ENCODE measurements at regions not wholly inside any gene's neighbourhood (a gene's known extent, or its start where the extent isn't known, plus 50 kb on each side); places are given as distances from the start of the nearest gene placed in this dataset.

DNA sequence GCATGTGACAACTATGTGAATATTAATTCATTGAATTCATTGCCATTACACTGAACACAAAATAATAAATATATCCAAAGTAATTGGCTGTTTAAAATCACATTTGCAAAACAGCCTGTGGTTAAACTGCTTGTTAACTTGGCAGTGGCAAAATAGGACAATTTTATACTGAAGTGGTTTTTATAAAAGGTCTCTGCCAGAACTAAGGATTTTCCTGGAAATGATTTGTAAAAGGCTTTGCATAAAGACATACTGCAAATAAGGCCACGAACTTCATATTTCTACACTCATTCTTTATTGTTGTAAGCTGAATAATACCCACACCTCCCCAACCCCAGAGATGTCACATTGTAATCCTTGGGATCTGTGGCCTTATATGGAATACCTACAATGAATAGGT is 370.3 kb upstream of the RGMB start:
- Histone ChIP-seq H3K4me3 (replicated peaks; ENCODE audit: insufficient read depth, low read length) (no peak overlapping the region), H3K27me3 (ENCODE audit: insufficient read depth, poor library complexity, severe bottlenecking) (no peaks in the 10 kb centered on the region), H3K27ac (replicated peaks) (no peak overlapping the region)
- no peak for DNase-seq (ENCODE audit: low read depth in 1 of 2, low spot score in 1 of 2)
- no peak for TF ChIP-seq POLR2AphosphoS5 (IDR thresholded peaks at IDR 0.05; ENCODE audit: low read depth)

DNA sequence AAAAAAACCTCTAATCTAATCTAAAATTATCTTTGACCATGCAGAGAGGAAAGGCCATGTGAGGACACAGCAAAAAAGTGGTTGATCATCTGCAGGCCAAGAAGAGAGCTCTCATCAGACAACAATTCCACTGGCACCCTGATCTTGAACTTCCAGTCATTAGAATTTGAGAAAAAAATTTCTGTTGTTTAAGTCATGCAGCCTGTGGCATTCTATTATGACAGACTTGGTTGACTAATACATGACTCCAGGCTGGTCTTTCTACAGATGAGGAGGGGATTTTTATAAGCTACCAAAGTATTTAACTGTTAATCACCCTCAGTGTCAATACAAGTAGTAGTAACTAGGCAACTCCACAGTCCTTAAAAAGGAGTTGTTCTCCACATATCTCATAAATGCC is 358.5 kb upstream of the RGMB start:
- TF ChIP-seq POLR2AphosphoS5 (IDR thresholded peaks at IDR 0.05; ENCODE audit: low read depth): no peak
- TF ChIP-seq GABPA (IDR thresholded peaks at IDR 0.05; ENCODE audit: low read depth): no peak
- TF ChIP-seq, protein P1, sequence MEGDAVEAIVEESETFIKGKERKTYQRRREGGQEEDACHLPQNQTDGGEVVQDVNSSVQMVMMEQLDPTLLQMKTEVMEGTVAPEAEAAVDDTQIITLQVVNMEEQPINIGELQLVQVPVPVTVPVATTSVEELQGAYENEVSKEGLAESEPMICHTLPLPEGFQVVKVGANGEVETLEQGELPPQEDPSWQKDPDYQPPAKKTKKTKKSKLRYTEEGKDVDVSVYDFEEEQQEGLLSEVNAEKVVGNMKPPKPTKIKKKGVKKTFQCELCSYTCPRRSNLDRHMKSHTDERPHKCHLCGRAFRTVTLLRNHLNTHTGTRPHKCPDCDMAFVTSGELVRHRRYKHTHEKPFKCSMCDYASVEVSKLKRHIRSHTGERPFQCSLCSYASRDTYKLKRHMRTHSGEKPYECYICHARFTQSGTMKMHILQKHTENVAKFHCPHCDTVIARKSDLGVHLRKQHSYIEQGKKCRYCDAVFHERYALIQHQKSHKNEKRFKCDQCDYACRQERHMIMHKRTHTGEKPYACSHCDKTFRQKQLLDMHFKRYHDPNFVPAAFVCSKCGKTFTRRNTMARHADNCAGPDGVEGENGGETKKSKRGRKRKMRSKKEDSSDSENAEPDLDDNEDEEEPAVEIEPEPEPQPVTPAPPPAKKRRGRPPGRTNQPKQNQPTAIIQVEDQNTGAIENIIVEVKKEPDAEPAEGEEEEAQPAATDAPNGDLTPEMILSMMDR (IDR thresholded peaks at IDR 0.05; ENCODE audit: insufficient read depth, low read length): no peak
- TF ChIP-seq, protein P2, sequence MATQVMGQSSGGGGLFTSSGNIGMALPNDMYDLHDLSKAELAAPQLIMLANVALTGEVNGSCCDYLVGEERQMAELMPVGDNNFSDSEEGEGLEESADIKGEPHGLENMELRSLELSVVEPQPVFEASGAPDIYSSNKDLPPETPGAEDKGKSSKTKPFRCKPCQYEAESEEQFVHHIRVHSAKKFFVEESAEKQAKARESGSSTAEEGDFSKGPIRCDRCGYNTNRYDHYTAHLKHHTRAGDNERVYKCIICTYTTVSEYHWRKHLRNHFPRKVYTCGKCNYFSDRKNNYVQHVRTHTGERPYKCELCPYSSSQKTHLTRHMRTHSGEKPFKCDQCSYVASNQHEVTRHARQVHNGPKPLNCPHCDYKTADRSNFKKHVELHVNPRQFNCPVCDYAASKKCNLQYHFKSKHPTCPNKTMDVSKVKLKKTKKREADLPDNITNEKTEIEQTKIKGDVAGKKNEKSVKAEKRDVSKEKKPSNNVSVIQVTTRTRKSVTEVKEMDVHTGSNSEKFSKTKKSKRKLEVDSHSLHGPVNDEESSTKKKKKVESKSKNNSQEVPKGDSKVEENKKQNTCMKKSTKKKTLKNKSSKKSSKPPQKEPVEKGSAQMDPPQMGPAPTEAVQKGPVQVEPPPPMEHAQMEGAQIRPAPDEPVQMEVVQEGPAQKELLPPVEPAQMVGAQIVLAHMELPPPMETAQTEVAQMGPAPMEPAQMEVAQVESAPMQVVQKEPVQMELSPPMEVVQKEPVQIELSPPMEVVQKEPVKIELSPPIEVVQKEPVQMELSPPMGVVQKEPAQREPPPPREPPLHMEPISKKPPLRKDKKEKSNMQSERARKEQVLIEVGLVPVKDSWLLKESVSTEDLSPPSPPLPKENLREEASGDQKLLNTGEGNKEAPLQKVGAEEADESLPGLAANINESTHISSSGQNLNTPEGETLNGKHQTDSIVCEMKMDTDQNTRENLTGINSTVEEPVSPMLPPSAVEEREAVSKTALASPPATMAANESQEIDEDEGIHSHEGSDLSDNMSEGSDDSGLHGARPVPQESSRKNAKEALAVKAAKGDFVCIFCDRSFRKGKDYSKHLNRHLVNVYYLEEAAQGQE (IDR thresholded peaks at IDR 0.05; ENCODE audit: insufficient replicate concordance, low read depth): no peak
- TF ChIP-seq SPI1 (IDR thresholded peaks at IDR 0.05; ENCODE audit: borderline replicate concordance, low read depth): no peak
- no peak for DNase-seq (ENCODE audit: low read depth in 1 of 2, low spot score in 1 of 2)
- no peak overlapping the region for H3K27ac ChIP-seq (replicated peaks)

DNA sequence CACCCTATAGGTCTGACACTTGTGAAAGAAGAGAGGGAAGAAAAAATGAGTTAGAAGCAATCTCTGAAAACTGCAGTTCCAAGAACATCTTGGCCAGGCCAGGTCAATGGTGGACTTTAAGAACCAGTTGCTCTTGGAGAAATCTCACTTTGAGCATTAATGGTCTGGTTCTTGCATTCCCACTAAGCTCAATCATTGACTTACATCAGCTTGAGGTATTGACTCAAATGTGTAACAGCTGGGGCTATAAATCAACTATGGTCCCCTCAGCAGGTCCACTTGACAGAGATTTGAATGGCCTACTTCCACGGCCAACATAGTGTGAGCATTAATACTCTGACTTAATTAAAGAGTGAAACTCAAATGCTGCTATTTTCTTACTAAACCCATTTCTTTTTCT is 357.8 kb upstream of the RGMB start:
- no peak for DNase-seq (ENCODE audit: low read depth in 1 of 2, low spot score in 1 of 2)
- no peak overlapping the region for H3K4me3 ChIP-seq (replicated peaks; ENCODE audit: insufficient read depth, low read length)
- no peak overlapping the region for H3K27ac ChIP-seq (replicated peaks)

More for the DNA sequence above, 358.5 kb upstream of the RGMB start:
- H3K27me3 ChIP-seq (ENCODE audit: insufficient read depth, poor library complexity, severe bottlenecking): no peaks in the 10 kb centered on the region
- no peak overlapping the region for H3K4me3 ChIP-seq (replicated peaks; ENCODE audit: insufficient read depth, low read length)

DNA sequence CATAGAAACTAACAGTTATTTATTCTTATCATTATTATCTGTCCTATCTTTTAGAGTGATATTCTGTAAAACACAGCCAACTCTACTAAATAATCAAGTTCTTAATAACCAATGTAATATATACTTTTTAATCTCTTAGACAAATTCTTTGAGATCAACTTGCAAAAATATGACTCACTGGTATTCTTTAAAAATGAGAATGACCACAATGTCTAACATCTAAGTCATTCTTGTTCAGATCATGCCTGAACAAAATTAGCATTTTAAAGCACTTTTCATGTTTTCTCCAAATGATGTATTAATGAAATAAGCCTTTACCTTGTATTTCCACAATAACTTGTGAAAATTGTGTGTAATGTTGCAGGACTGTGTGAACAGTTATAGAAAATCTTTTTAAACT is 356.9 kb upstream of the RGMB start:
- Histone ChIP-seq H3K27ac (replicated peaks) (no peak overlapping the region), H3K4me3 (replicated peaks; ENCODE audit: insufficient read depth, low read length) (no peak overlapping the region), H3K27me3 (ENCODE audit: insufficient read depth, poor library complexity, severe bottlenecking) (no peaks in the 10 kb centered on the region)
- no peak for DNase-seq (ENCODE audit: low read depth in 1 of 2, low spot score in 1 of 2)
- TF ChIP-seq POLR2AphosphoS5 (IDR thresholded peaks at IDR 0.05; ENCODE audit: low read depth): no peak

More for the DNA sequence above, 357.8 kb upstream of the RGMB start:
- H3K27me3 ChIP-seq (ENCODE audit: insufficient read depth, poor library complexity, severe bottlenecking): no peaks in the 10 kb centered on the region
- TF ChIP-seq, protein P2 (IDR thresholded peaks at IDR 0.05; ENCODE audit: insufficient replicate concordance, low read depth): no peak
- TF ChIP-seq, protein P1 (IDR thresholded peaks at IDR 0.05; ENCODE audit: insufficient read depth, low read length): no peak
- no peak for TF ChIP-seq GABPA (IDR thresholded peaks at IDR 0.05; ENCODE audit: low read depth)
- TF ChIP-seq POLR2AphosphoS5 (IDR thresholded peaks at IDR 0.05; ENCODE audit: low read depth): no peak
- TF ChIP-seq SPI1 (IDR thresholded peaks at IDR 0.05; ENCODE audit: borderline replicate concordance, low read depth): no peak

DNA sequence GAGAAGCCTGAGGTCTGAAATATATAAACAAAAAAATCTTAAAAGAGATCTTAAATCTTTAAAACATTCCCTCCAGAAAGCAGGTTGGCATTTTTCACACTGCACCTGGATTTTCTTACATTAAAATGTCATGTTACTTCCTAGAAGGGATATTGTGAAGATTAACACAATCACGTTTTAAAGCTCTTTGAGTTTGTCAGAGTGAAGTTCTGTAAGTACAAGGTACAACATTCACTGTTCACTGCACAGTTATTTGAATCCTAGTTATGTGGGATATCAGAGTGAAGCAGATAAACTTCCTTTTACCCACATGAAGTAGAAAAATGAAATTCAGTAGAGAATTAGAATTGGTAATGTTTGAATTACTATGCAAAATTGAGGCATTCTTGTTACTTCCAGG is 353.6 kb upstream of the RGMB start:
- Histone ChIP-seq H3K27me3 (ENCODE audit: insufficient read depth, poor library complexity, severe bottlenecking) (no peaks in the 10 kb centered on the region), H3K4me3 (replicated peaks; ENCODE audit: insufficient read depth, low read length) (no peak overlapping the region), H3K27ac (replicated peaks) (no peak overlapping the region)
- DNase-seq (ENCODE audit: low read depth in 1 of 2, low spot score in 1 of 2): no peak
- TF ChIP-seq SPI1 (IDR thresholded peaks at IDR 0.05; ENCODE audit: borderline replicate concordance, low read depth): no peak
- no peak for TF ChIP-seq GABPA (IDR thresholded peaks at IDR 0.05; ENCODE audit: low read depth)
- TF ChIP-seq POLR2AphosphoS5 (IDR thresholded peaks at IDR 0.05; ENCODE audit: low read depth): no peak
- TF ChIP-seq, protein P2 (IDR thresholded peaks at IDR 0.05; ENCODE audit: insufficient replicate concordance, low read depth): no peak
- TF ChIP-seq, protein P1 (IDR thresholded peaks at IDR 0.05; ENCODE audit: insufficient read depth, low read length): no peak
